ENCODE measurements at regions not wholly inside any gene's neighbourhood (a gene's known extent, or its start where the extent isn't known, plus 50 kb on each side); places are given as distances from the start of the nearest gene placed in this dataset.
A peak's percentile ranks its signal among the peaks of the same experiment; 100 is the strongest.

GRCh38 chr12:131635491-131636122 lies 75.3 kb upstream of the SFSWAP start:
- H3K4me3 ChIP-seq (ENCODE audit: low read depth, poor library complexity, severe bottlenecking), result no peak overlapping the region
- WGBS, 2 donors, result 75 to 77% methylated on average over 6 of the region's 6 CpGs
- intact Hi-C loops (cut with DNase I; ENCODE audit: low total_unique reads), result no loop called here
- TF ChIP-seq CTCF (IDR thresholded peaks at IDR 0.05) (no peak), POLR2A (IDR thresholded peaks at IDR 0.05) (no peak)
- DNase-seq (ENCODE audit: low spot score in 2 of 2), result peak in 1 of 2 donors; percentile 59

GRCh38 chr12:131636266-131636665 lies 74.6 kb upstream of the SFSWAP start:
- no peak for TF ChIP-seq CTCF (IDR thresholded peaks at IDR 0.05)
- no peak for TF ChIP-seq POLR2A (IDR thresholded peaks at IDR 0.05)
- WGBS, 2 donors, result 85 to 89% methylated on average over 8 of the region's 8 CpGs
- no peak overlapping the region for H3K4me3 ChIP-seq (ENCODE audit: low read depth, poor library complexity, severe bottlenecking)
- peak in 1 of 2 donors; percentile 80 for DNase-seq (ENCODE audit: low spot score in 2 of 2)
- intact Hi-C loops (cut with DNase I; ENCODE audit: low total_unique reads), result no loop called here

- no peak for TF ChIP-seq CTCF (IDR thresholded peaks at IDR 0.05)
- TF ChIP-seq POLR2A (IDR thresholded peaks at IDR 0.05), result no peak
- no peak overlapping the region for H3K4me3 ChIP-seq (ENCODE audit: low read depth, poor library complexity, severe bottlenecking)
- intact Hi-C loops (cut with DNase I; ENCODE audit: low total_unique reads), result no loop called here
- DNase-seq (ENCODE audit: low spot score in 2 of 2), result peak in 1 of 2 donors; percentile 83
- WGBS, 2 donors, result 74 to 79% methylated on average over 12 to 15 of the region's 18 CpGs
Measured at GRCh38 chr12:131636940-131637750, 73.7 kb upstream of the SFSWAP start.

DNA sequence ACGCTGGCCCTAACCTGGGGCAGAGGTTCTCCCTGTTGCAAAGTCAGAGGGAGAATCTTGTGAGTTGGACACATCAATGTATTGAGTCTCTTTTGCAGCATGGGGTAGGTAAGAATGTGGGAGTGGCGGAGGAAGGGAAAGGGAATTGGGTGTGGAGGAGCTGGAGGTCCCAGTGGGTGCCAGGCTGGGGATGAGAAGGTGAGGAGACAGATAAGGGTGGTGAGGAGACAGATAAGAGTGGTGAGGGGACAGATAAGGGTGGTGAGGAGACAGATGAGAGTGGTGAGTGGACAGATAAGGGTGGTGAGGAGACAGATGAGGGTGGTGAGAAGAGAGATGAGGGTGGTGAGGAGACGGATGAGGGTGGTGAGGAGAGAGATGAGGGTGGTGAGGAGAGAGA lies 72.9 kb upstream of the SFSWAP start:
- 85 to 90% methylated on average over 3 of the region's 3 CpGs for WGBS, 2 donors
- TF ChIP-seq POLR2A (IDR thresholded peaks at IDR 0.05) (no peak), CTCF (IDR thresholded peaks at IDR 0.05) (no peak)
- intact Hi-C loops (cut with DNase I; ENCODE audit: low total_unique reads), result no loop called here
- DNase-seq (ENCODE audit: low spot score in 2 of 2), result peak in 1 of 2 donors; percentile 26
- H3K4me3 ChIP-seq (ENCODE audit: low read depth, poor library complexity, severe bottlenecking), result no peak overlapping the region

DNA sequence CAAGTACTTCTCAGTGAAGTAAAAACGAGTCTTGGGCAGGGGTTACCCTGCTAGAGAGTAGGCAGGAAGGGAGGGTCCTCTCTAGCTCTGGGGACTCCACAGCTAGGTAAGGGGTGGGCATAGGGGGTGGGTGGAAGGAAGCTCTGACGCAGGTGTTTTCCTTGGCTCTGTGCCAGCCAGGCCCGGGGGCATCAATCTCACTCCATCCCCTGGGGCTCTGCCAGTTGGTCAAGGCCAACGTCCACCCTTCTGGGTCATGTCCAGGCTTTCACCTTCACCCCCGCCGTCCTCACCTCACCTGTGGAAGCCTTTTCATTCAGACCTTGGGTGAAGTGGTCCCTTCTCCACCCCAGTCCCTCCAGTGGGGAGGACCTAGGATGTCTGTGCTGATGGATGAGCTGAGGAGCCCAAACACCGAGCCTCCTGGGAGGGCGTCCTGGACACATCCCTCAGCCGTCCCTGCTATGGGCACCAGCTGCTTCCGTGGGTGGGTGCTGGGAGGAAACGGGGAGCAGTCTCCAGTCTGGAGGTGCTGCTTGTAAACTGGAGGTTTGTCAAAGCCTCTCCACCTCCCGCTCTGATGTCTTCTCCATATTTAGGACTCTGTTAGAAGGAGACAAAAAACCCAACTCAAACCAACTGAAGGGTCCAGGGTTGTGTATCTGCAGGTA lies 71.5 kb upstream of the SFSWAP start:
- TF ChIP-seq POLR2A (IDR thresholded peaks at IDR 0.05) (no peak), CTCF (IDR thresholded peaks at IDR 0.05) (no peak)
- peak in 1 of 2 donors; percentile 71 for DNase-seq (ENCODE audit: low spot score in 2 of 2)
- intact Hi-C loops (cut with DNase I; ENCODE audit: low total_unique reads), result no loop called here
- WGBS, 2 donors, result 72 to 78% methylated on average over 12 of the region's 12 CpGs
- no peak overlapping the region for H3K4me3 ChIP-seq (ENCODE audit: low read depth, poor library complexity, severe bottlenecking)

Data from lower leg skin (tissue), 4 donors.